GM19397 (cell line): ENCODE measurements at regions not wholly inside any gene's neighbourhood (a gene's known extent, or its start where the extent isn't known, plus 50 kb on each side); places are given as distances from the start of the nearest gene placed in this dataset.
A peak's percentile ranks its signal among the peaks of the same experiment; 100 is the strongest.
"Not testable (repeated sequence)": the region's sequence is repeated elsewhere in the genome, so short reads cannot be mapped to it uniquely, and the experiment has no call there.

Source experiments
- ATAC-seq: cut with Tn5 transposase; IDR thresholded peaks from one replicate; pipeline ENCODE4 v1.9.1; 2021; ENCODE audit warnings: mild to moderate bottlenecking, moderate library complexity; ENCODE audit not compliant: unreplicated experiment

- ATAC-seq, result no peak
Measured at GRCh38 chr13:67410645-67411044, 180.5 kb upstream of the PCDH9 start.

- ATAC-seq, result no peak
Measured at GRCh38 chr13:67408798-67409197, 178.7 kb upstream of the PCDH9 start.

- ATAC-seq, result no peak
Measured at GRCh38 chr13:67402546-67402945, 172.4 kb upstream of the PCDH9 start.

- ATAC-seq, result no peak
Measured at GRCh38 chr13:67395577-67395976, 165.4 kb upstream of the PCDH9 start.

- no peak for ATAC-seq
Measured at GRCh38 chr13:67392014-67392413, 161.9 kb upstream of the PCDH9 start.

GRCh38 chr13:67390462-67391086 is 160.4 kb upstream of the PCDH9 start:
- ATAC-seq, result no peak

- no peak for ATAC-seq
Measured at GRCh38 chr13:67389171-67389570, 159.0 kb upstream of the PCDH9 start.

GRCh38 chr13:67383109-67383757 is 153.1 kb upstream of the PCDH9 start:
- ATAC-seq, result not testable (repeated sequence)

GRCh38 chr13:67377919-67378318 is 147.8 kb upstream of the PCDH9 start:
- no peak for ATAC-seq

- ATAC-seq, result no peak
Measured at GRCh38 chr13:67374391-67374790, 144.3 kb upstream of the PCDH9 start.

- ATAC-seq, result no peak
Measured at GRCh38 chr13:67372868-67373464, 142.8 kb upstream of the PCDH9 start.

GRCh38 chr13:67369895-67370660 is 139.9 kb upstream of the PCDH9 start:
- no peak for ATAC-seq

- ATAC-seq, result no peak
Measured at GRCh38 chr13:67367399-67367798, 137.3 kb upstream of the PCDH9 start.

- ATAC-seq, result no peak
Measured at GRCh38 chr13:67366533-67366932, 136.4 kb upstream of the PCDH9 start.

- no peak for ATAC-seq
Measured at GRCh38 chr13:67355812-67356476, 125.8 kb upstream of the PCDH9 start.

GRCh38 chr13:67353941-67354340 is 123.8 kb upstream of the PCDH9 start:
- ATAC-seq, result peak; percentile 84

- no peak for ATAC-seq
Measured at GRCh38 chr13:67353031-67353430, 122.9 kb upstream of the PCDH9 start.

- ATAC-seq, result no peak
Measured at GRCh38 chr13:67351909-67352308, 121.8 kb upstream of the PCDH9 start.

GRCh38 chr13:67351114-67351513 is 121.0 kb upstream of the PCDH9 start:
- no peak for ATAC-seq

GRCh38 chr13:67343777-67344176 is 113.6 kb upstream of the PCDH9 start:
- ATAC-seq, result no peak

- ATAC-seq, result no peak
Measured at GRCh38 chr13:67341406-67341805, 111.3 kb upstream of the PCDH9 start.
